WERI-Rb-1 (cell line): ENCODE measurements at regions not wholly inside any gene's neighbourhood (a gene's known extent, or its start where the extent isn't known, plus 50 kb on each side); places are given as distances from the start of the nearest gene placed in this dataset.

Source experiments
- DNase-seq: peaks from one replicate; pipeline ENCODE4 v3.0.0-alpha.2; 2020
- H3K27ac ChIP-seq: fragments of 250-450 bp; sonication (Bioruptor Pico); 2 replicates; pipeline ENCODE4 v1.5.1; 2020; ENCODE audit warnings: mild to moderate bottlenecking, moderate library complexity
- H3K27me3 ChIP-seq: fragments of 250-450 bp; sonication (Bioruptor Pico); 2 replicates; pipeline ENCODE4 v1.5.1; 2021; ENCODE audit warnings: mild to moderate bottlenecking, low read depth, moderate library complexity; ENCODE audit not compliant: insufficient read depth, severe bottlenecking
- H3K36me3 ChIP-seq: fragments of 250-450 bp; sonication (Bioruptor Pico); 2 replicates; pipeline ENCODE4 v1.5.1; 2020; ENCODE audit warnings: mild to moderate bottlenecking, moderate library complexity
- H3K4me3 ChIP-seq: 2 replicates; pipeline ENCODE4 v1.5.1; 2011; ENCODE audit warnings: low read depth, mild to moderate bottlenecking, control low read depth, low read length
- H3K9me3 ChIP-seq: fragments of 250-450 bp; sonication (Bioruptor Pico); 2 replicates; pipeline ENCODE4 v1.5.1; 2021; ENCODE audit warnings: mild to moderate bottlenecking, moderate library complexity; ENCODE audit not compliant: severe bottlenecking
- TF ChIP-seq, protein P1 (sequence below): IDR thresholded peaks from 2 replicates; pipeline ENCODE4 v1.5.1; 2011; ENCODE audit warnings: low read depth, mild to moderate bottlenecking, control low read depth, inconsistent platforms, low read length

DNA sequence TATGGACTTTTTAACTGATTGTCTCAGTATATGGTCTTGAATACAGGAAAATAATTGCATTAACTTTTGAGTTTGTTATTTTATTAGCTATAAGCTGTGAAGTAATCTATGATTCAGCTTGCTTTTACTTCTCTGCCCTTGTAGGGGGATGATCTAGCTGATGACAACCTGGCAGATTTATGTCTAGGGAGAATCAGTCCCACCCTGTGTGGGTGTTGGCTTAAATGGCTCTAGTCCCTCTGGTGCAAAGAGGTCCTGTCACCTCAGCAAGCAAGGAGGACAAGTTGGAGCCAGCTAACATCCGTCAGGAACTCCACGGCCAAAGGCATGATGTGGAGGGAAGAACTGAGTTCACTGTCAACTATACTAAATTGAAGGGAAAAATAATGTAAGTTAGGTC is 495.3 kb downstream of the BMP2 start:
- no peaks in the 10 kb centered on the region for H3K36me3 ChIP-seq
- H3K27me3 ChIP-seq, result peaks cover 5% of the 10 kb centered on the region
- no peak overlapping the region for H3K4me3 ChIP-seq
- no peaks in the 10 kb centered on the region for H3K9me3 ChIP-seq
- no peak overlapping the region for H3K27ac ChIP-seq
- no peak for DNase-seq
- TF ChIP-seq, protein P1, sequence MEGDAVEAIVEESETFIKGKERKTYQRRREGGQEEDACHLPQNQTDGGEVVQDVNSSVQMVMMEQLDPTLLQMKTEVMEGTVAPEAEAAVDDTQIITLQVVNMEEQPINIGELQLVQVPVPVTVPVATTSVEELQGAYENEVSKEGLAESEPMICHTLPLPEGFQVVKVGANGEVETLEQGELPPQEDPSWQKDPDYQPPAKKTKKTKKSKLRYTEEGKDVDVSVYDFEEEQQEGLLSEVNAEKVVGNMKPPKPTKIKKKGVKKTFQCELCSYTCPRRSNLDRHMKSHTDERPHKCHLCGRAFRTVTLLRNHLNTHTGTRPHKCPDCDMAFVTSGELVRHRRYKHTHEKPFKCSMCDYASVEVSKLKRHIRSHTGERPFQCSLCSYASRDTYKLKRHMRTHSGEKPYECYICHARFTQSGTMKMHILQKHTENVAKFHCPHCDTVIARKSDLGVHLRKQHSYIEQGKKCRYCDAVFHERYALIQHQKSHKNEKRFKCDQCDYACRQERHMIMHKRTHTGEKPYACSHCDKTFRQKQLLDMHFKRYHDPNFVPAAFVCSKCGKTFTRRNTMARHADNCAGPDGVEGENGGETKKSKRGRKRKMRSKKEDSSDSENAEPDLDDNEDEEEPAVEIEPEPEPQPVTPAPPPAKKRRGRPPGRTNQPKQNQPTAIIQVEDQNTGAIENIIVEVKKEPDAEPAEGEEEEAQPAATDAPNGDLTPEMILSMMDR, result no peak

DNA sequence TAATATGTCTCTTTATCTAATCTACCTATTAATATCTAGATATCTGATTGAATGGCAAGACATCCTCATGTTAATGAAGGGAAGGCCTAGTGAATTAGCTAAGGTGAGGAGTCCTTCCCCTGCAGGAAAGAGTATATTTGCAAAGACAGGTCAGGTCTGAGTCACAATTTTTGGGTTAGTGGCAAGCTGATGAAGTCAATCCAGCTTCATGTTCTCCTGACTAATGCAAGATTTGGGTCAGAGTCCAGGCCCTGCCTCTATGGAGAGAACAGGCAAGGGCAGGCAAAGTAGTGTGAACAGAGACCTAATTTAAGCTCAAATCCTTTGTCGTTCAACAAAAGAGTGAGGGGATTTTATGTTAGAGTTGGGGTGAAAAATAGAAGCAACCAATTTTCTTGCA is 496.7 kb downstream of the BMP2 start:
- no peak overlapping the region for H3K27ac ChIP-seq
- TF ChIP-seq, protein P1, result no peak
- H3K27me3 ChIP-seq, result peaks cover 5% of the 10 kb centered on the region
- H3K9me3 ChIP-seq, result no peaks in the 10 kb centered on the region
- no peaks in the 10 kb centered on the region for H3K36me3 ChIP-seq
- no peak overlapping the region for H3K4me3 ChIP-seq
- no peak for DNase-seq

DNA sequence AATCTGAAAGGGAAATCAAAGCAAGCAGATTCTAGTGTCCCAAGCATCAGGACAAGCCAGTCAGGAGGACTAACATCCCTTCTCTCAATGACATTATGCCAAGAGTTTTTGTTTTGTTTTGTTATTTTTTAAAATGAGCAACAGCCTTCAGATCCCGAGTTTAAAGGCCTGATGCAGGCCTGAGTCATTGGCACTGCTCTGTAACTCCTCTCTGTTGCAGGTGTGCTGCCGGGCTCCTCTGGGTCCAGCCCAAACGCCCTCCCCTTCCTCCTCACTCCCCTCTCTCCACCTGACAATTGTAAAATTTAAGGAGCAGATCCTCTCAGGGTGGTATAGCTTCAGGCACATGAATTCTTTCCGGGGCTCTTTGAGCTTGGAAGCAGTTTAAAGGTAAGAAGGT is 502.0 kb downstream of the BMP2 start:
- DNase-seq, result no peak
- TF ChIP-seq, protein P1, result no peak
- Histone ChIP-seq H3K36me3 (no peaks in the 10 kb centered on the region), H3K27ac (no peak overlapping the region), H3K27me3 (peaks cover 5% of the 10 kb centered on the region), H3K9me3 (no peaks in the 10 kb centered on the region), H3K4me3 (no peak overlapping the region)

DNA sequence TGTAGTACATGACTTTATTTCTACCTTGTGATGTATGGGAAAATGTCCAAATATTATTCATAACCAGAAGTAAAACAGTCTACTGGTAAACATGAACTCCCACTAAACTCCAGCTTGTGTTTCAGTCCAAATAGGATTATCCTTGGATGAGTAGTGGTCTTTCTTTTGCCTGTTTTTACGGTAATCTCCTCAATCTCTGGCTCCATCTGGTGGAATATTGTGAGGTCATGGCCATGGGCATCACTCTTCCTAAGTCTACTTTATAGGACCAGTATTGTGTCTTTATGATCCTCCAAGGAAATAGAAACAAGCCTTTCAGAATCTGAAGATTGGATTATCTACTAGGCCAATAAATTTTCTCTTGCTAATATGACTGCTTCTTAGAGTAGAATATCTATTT is 505.0 kb downstream of the BMP2 start:
- peak; percentile 16 for DNase-seq
- Histone ChIP-seq H3K4me3 (no peak overlapping the region), H3K36me3 (no peaks in the 10 kb centered on the region), H3K27ac (no peak overlapping the region), H3K27me3 (no peaks in the 10 kb centered on the region), H3K9me3 (no peaks in the 10 kb centered on the region)
- TF ChIP-seq, protein P1, result 0 out of 2 replicates have a peak, but pooled peaks have one; percentile 5

DNA sequence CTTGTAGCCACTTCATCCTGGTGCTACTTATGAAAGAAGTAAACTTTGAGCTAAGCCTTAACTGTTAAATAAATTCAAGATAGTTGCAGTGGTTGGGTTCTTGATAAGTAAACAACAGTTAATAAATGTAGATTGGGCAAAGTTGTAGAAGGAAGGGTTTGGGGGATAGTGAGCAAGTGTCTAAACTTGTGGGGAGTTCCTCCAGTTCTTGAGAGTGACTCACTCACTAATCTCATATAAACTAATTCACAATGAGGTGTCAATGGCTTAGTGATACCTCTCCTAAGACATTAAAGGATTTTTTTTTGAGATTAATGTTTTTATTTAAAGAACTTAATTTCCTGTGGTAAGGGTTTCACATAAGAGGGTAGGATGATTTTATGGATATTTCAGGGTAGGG is 507.4 kb downstream of the BMP2 start:
- H3K36me3 ChIP-seq, result no peaks in the 10 kb centered on the region
- no peak overlapping the region for H3K4me3 ChIP-seq
- no peak for DNase-seq
- TF ChIP-seq, protein P1, result no peak
- no peaks in the 10 kb centered on the region for H3K9me3 ChIP-seq
- H3K27ac ChIP-seq, result no peak overlapping the region
- no peaks in the 10 kb centered on the region for H3K27me3 ChIP-seq

DNA sequence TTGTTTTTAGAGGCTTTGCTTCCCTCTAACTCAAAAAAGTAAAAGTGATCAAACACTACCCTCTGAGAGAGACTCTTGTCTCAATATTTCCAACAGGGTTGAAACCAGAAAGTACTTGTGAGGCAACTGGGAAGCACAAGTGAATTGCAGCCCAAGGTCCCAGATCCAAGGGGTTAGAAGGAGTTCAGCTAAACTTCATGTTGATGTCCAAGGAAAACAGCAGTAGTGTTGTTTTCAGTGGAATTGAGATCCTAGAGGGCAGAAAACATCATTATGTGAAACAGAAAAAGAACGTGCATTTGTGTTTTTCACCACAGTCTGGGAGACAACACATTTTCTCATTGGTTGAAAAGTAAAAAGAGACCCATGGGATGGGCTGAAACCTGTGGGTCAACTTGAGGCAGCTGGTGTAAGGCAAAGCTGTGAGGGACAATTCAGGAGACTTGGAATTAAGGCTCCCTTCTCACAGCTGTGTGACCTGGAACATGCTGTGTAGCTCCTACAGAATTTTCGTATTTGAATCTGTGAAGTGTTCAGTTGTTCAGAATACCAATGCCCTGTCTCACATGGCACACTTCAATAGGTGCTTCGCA is 508.3 kb downstream of the BMP2 start:
- TF ChIP-seq, protein P1, result no peak
- no peak overlapping the region for H3K4me3 ChIP-seq
- H3K9me3 ChIP-seq, result no peaks in the 10 kb centered on the region
- no peaks in the 10 kb centered on the region for H3K36me3 ChIP-seq
- DNase-seq, result no peak
- H3K27ac ChIP-seq, result no peak overlapping the region
- H3K27me3 ChIP-seq, result no peaks in the 10 kb centered on the region
